GM18511 (cell line): ENCODE measurements at regions not wholly inside any gene's neighbourhood (a gene's known extent, or its start where the extent isn't known, plus 50 kb on each side); places are given as distances from the start of the nearest gene placed in this dataset.

Experiments
- ATAC-seq: cut with Tn5 transposase; IDR thresholded peaks from one replicate; pipeline ENCODE4 v1.9.1; 2021; ENCODE audit warnings: mild to moderate bottlenecking, moderate library complexity; ENCODE audit not compliant: unreplicated experiment

GRCh38 chr5:2125171-2125900 lies 242.6 kb upstream of the IRX4 start:
- ATAC-seq = no peak

- ATAC-seq = no peak
Measured at GRCh38 chr5:2124434-2125170, 241.9 kb upstream of the IRX4 start.

DNA sequence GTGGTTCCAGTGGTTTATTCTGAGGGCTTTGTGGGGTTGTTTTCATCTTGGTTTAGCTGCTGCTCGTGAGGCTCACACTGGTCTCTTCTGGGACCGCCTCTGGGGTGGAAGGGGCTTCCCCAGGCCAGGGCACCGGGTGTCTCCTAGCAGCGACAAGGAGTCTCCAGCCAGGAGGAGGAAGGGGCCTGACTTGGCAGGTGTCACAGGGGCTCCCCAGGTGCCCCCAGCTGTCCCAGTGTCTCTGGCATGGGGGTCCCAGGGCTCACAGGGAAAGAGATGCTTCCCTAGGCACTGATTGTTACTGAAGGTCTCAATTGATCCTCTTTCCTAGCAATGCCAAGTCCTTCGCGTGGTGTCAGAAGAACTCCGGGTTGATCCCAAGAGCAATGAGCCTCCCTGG lies 241.1 kb upstream of the IRX4 start:
- ATAC-seq = no peak

- no peak for ATAC-seq
Measured at GRCh38 chr5:2120361-2120760, 237.6 kb upstream of the IRX4 start.

DNA sequence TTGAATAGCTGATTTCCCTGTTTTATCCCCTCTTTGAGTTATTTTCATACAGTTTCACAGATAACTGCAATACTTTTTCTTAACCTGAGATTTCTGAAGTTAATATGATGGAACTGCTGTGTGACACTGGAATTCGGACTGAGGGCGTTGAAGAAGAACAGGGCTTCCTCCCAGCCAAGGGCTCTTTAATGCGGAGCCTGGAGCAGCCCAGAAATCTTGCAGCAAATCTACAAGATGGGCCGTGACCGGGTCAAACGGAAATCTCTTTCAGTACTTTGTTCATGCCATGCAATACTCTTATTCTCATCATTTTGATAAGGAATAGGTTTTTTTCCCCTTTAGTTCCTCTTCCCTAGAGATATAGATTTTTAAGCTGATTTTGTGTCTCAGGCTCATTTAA lies 236.8 kb upstream of the IRX4 start:
- no peak for ATAC-seq

- no peak for ATAC-seq
Measured at GRCh38 chr5:2113348-2114131, 230.8 kb upstream of the IRX4 start.

- ATAC-seq = no peak
Measured at GRCh38 chr5:2112173-2113025, 229.7 kb upstream of the IRX4 start.

GRCh38 chr5:2111569-2112105 lies 228.9 kb upstream of the IRX4 start:
- ATAC-seq = no peak

GRCh38 chr5:2110934-2111462 lies 228.3 kb upstream of the IRX4 start:
- ATAC-seq = no peak

- ATAC-seq = no peak
Measured at GRCh38 chr5:2110137-2110933, 227.6 kb upstream of the IRX4 start.

DNA sequence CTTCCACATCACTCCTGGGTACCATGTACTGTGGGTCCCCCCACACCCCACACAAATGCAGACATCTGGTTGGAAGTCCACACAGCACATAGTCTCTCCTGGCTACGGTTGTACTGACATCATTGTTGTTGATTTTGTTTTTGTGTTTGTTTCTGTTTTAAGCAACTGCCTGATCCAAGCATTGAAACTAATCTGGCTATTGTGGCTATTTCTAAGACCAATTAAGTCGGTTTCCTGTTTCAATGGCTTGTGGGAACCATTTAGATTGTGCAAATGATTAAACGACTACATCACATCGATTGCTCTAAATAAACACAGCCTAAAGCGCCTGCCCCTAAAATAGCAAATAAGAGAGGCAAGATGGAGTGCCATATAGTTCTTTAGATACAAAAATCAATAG lies 226.8 kb upstream of the IRX4 start:
- no peak for ATAC-seq

DNA sequence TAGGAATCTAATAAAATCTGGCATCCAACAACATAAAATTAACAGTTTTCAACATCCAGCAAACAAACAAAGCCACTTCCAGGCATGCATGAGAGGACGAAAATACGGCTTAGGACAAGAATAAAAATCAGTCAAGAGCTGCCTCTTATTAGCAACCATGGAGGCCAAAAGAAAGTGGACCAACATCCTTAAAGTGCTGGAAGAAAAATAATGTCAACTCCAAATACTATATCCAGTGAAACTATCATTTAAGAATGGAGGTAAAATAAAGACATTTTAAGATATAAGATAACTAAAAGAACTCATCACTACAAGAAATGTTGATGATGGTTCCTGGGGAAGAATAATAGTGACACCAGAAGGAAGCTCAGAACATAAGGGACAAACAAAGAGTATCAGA lies 224.0 kb upstream of the IRX4 start:
- ATAC-seq = no peak

- no peak for ATAC-seq
Measured at GRCh38 chr5:2105141-2105540, 222.4 kb upstream of the IRX4 start.

DNA sequence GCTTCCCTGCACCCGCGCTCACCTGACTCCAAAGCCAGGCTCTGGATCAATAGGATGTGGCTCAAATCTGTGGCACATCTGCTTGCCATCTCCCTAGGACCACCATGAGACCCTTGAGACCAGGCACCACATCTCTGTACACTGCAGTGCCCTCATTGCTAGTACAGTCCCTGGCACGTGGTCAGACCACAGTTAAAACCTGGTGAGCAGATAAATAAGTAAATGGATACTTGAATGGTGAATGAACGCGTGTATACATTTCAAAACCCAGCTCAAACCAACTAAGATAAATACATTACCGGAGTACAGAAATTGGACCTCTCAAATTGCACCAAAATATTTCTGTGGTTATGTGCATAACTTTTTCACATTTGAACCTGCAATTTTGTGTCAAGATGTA lies 221.2 kb upstream of the IRX4 start:
- no peak for ATAC-seq

- ATAC-seq = no peak
Measured at GRCh38 chr5:2102819-2103776, 220.4 kb upstream of the IRX4 start.

GRCh38 chr5:2101685-2102084 lies 219.0 kb upstream of the IRX4 start:
- no peak for ATAC-seq

GRCh38 chr5:2096887-2097505 lies 214.3 kb upstream of the IRX4 start:
- ATAC-seq = no peak

GRCh38 chr5:2095011-2095410 lies 212.3 kb upstream of the IRX4 start:
- ATAC-seq = no peak
